ENCODE measurements at regions not wholly inside any gene's neighbourhood (a gene's known extent, or its start where the extent isn't known, plus 50 kb on each side); places are given as distances from the start of the nearest gene placed in this dataset.

DNA sequence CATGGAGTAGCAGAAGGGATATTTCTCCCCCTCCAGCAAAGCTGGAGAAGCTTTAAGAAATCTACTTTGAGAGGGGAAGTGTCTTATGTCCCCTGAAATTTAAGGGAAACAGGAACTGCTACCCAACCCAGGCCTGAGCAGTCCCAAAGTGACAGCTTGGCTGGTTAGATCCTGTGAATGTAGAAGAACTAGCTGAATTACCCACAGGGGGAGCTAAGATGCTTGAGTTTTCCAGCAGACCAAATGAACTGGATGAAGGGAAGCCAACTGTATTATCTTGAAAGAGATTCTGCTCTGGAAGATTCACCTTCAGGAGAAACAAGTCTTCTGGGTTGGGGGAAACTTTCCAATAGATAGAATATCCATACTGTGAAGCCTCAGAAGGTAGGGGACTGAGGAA, 303.3 kb upstream of the MMS22L start:
- no peaks in the 10 kb centered on the region for H3K27me3 ChIP-seq
- H3K4me1 ChIP-seq: no peaks in the 10 kb centered on the region
- intact Hi-C loops (cut with DNase I): no loop called here
- TF ChIP-seq POLR2A (IDR thresholded peaks at IDR 0.05): no peak
- TF ChIP-seq, protein P1, sequence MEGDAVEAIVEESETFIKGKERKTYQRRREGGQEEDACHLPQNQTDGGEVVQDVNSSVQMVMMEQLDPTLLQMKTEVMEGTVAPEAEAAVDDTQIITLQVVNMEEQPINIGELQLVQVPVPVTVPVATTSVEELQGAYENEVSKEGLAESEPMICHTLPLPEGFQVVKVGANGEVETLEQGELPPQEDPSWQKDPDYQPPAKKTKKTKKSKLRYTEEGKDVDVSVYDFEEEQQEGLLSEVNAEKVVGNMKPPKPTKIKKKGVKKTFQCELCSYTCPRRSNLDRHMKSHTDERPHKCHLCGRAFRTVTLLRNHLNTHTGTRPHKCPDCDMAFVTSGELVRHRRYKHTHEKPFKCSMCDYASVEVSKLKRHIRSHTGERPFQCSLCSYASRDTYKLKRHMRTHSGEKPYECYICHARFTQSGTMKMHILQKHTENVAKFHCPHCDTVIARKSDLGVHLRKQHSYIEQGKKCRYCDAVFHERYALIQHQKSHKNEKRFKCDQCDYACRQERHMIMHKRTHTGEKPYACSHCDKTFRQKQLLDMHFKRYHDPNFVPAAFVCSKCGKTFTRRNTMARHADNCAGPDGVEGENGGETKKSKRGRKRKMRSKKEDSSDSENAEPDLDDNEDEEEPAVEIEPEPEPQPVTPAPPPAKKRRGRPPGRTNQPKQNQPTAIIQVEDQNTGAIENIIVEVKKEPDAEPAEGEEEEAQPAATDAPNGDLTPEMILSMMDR (IDR thresholded peaks at IDR 0.05): no peak
- H3K4me3 ChIP-seq: no peak overlapping the region
- no peaks in the 10 kb centered on the region for H3K9me3 ChIP-seq
- no peaks in the 10 kb centered on the region for H3K36me3 ChIP-seq (replicated peaks in 1 of 2; ENCODE audit: insufficient read depth in 1 of 2, low read depth in 2 of 2)
- ATAC-seq (no peak), DNase-seq (no peak)
- no peak overlapping the region for H3K27ac ChIP-seq

- H3K4me3 ChIP-seq: no peak overlapping the region
- H3K36me3 ChIP-seq (replicated peaks in 1 of 2; ENCODE audit: insufficient read depth in 1 of 2, low read depth in 2 of 2): no peaks in the 10 kb centered on the region
- TF ChIP-seq, protein P1 (IDR thresholded peaks at IDR 0.05): no peak
- no peak for TF ChIP-seq POLR2A (IDR thresholded peaks at IDR 0.05)
- WGBS, 2 donors: 18 to 20% methylated on average over 5 to 6 of the region's 6 CpGs
- H3K9me3 ChIP-seq: no peaks in the 10 kb centered on the region
- H3K27ac ChIP-seq: no peak overlapping the region
- no peak for DNase-seq
- ATAC-seq: no peak
- no peaks in the 10 kb centered on the region for H3K4me1 ChIP-seq
- no peaks in the 10 kb centered on the region for H3K27me3 ChIP-seq
- intact Hi-C loops (cut with DNase I): no loop called here
These were observed 308.9 kb upstream of the MMS22L start for GRCh38 chr6:97591955-97592354.

DNA sequence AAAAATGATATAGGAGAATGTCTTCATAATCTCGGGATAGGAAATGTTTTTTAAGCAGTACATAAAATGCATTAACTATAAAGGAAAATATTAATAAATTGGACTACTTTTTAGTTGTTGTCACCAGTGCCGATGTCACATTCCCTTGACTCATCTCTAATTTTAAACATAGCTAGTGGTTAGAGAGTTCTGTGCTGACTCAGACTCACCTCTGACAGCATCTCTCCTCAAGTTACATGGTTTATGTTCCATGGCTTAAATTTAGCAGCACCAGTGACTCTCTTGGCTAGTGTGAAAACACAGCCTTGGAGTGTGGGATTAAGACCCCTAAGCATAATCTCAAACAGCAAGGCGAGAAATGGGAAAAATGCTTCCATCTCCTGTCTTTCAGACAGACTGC, 311.8 kb upstream of the MMS22L start:
- Histone ChIP-seq H3K4me3 (no peak overlapping the region), H3K36me3 (replicated peaks in 1 of 2; ENCODE audit: insufficient read depth in 1 of 2, low read depth in 2 of 2) (no peaks in the 10 kb centered on the region), H3K4me1 (no peaks in the 10 kb centered on the region), H3K9me3 (no peaks in the 10 kb centered on the region), H3K27ac (no peak overlapping the region), H3K27me3 (no peaks in the 10 kb centered on the region)
- ATAC-seq (no peak), DNase-seq (no peak)
- intact Hi-C loops (cut with DNase I): no loop called here
- TF ChIP-seq, protein P1 (IDR thresholded peaks at IDR 0.05): no peak
- no peak for TF ChIP-seq POLR2A (IDR thresholded peaks at IDR 0.05)
- 66 to 70% methylated on average over 3 of the region's 3 CpGs for WGBS, 2 donors

DNA sequence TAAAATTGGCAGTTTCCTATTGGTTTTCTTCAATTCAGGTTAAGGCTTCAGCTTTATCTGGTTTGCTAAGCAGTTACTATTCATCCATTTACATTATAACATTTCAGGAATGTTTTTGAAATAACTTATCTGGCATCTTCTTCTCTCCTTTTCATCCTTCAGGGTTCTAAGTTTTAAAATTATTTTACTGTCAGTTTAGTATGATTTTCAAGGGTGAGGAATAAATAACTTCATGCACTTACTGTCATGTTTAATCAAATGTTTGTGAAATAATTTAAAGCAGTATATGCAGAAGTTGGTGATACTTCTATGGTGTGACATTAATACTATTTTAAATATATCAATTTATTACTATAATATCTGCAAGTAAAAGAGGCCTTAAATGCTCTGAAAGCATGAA, 338.1 kb upstream of the MMS22L start:
- DNase-seq (no peak), ATAC-seq (no peak)
- no peaks in the 10 kb centered on the region for H3K27me3 ChIP-seq
- H3K4me3 ChIP-seq: no peak overlapping the region
- H3K36me3 ChIP-seq (replicated peaks in 1 of 2; ENCODE audit: insufficient read depth in 1 of 2, low read depth in 2 of 2): no peaks in the 10 kb centered on the region
- no peak for TF ChIP-seq POLR2A (IDR thresholded peaks at IDR 0.05)
- TF ChIP-seq, protein P1 (IDR thresholded peaks at IDR 0.05): no peak
- no peak overlapping the region for H3K27ac ChIP-seq
- intact Hi-C loops (cut with DNase I): no loop called here
- no peaks in the 10 kb centered on the region for H3K9me3 ChIP-seq
- no peaks in the 10 kb centered on the region for H3K4me1 ChIP-seq

GRCh38 chr6:97626671-97627441, 343.8 kb upstream of the MMS22L start:
- Histone ChIP-seq H3K36me3 (replicated peaks in 1 of 2; ENCODE audit: insufficient read depth in 1 of 2, low read depth in 2 of 2) (no peaks in the 10 kb centered on the region), H3K27me3 (no peaks in the 10 kb centered on the region), H3K4me1 (no peaks in the 10 kb centered on the region), H3K4me3 (no peak overlapping the region), H3K27ac (no peak overlapping the region), H3K9me3 (no peaks in the 10 kb centered on the region)
- intact Hi-C loops (cut with DNase I): no loop called here
- WGBS, 2 donors: 44 to 55% methylated on average over 7 of the region's 7 CpGs
- no peak for DNase-seq
- TF ChIP-seq POLR2A (IDR thresholded peaks at IDR 0.05): no peak
- TF ChIP-seq, protein P1 (IDR thresholded peaks at IDR 0.05): no peak
- ATAC-seq: no peak
